Fibroblast of lung (primary cell): ENCODE measurements at regions not wholly inside any gene's neighbourhood (a gene's known extent, or its start where the extent isn't known, plus 50 kb on each side); places are given as distances from the start of the nearest gene placed in this dataset.
A peak's percentile ranks its signal among the peaks of the same experiment; 100 is the strongest.

Experiments used
- DNase-seq, 2 donors: peaks; one replicate each; pipeline versions ENCODE4 v3.0.0 to v3.0.0-alpha.2; 2010; ENCODE audit warnings: low read depth in 2 of 2
- H2AFZ ChIP-seq: 2 replicates; pipeline ENCODE4 v1.5.1; 2012; ENCODE audit warnings: low read length, control low read depth, inconsistent platforms
- H3K27ac ChIP-seq: 2 replicates; pipeline ENCODE4 v1.5.1; 2011; ENCODE audit warnings: low read length, control low read depth; ENCODE audit not compliant: insufficient read depth
- H3K27me3 ChIP-seq: 2 replicates; pipeline ENCODE4 v1.5.1; 2011; ENCODE audit warnings: mild to moderate bottlenecking, low read length; ENCODE audit not compliant: control insufficient read depth, insufficient read depth
- H3K36me3 ChIP-seq: 2 replicates; pipeline ENCODE4 v1.5.1; 2011; ENCODE audit warnings: low read length; ENCODE audit not compliant: control insufficient read depth, insufficient read depth
- H3K4me1 ChIP-seq: 2 replicates; pipeline ENCODE4 v1.5.1; 2011; ENCODE audit warnings: low read length; ENCODE audit not compliant: control insufficient read depth, insufficient read depth; ENCODE audit errors: extremely low read depth
- H3K4me2 ChIP-seq: 2 replicates; pipeline ENCODE4 v1.5.1; 2011; ENCODE audit warnings: low read length, control low read depth; ENCODE audit not compliant: insufficient read depth; ENCODE audit errors: extremely low read depth
- H3K4me3 ChIP-seq, 4 experiments: fragments of 200-600 bp in 1 of 4; sonication (generic) in 1 of 4; replicated peaks in 1 of 4; 2 replicates each; pipeline ENCODE4 v1.5.1; 2011 to 2016; ENCODE audit warnings: low read length in 4 of 4, low read depth in 3 of 4, mild to moderate bottlenecking in 3 of 4, control low read depth in 2 of 4, inconsistent platforms in 1 of 4, mixed read lengths in 1 of 4; ENCODE audit not compliant: insufficient read depth in 1 of 4; ENCODE audit errors: control extremely low read depth in 1 of 4
- H3K79me2 ChIP-seq: 2 replicates; pipeline ENCODE4 v1.5.1; 2012; ENCODE audit warnings: mild to moderate bottlenecking, low read length, inconsistent platforms; ENCODE audit not compliant: control insufficient read depth, insufficient read depth
- H3K9ac ChIP-seq: 2 replicates; pipeline ENCODE4 v1.5.1; 2011; ENCODE audit warnings: mild to moderate bottlenecking, low read length, control low read depth; ENCODE audit not compliant: insufficient read depth
- H3K9me3 ChIP-seq: 2 replicates; pipeline ENCODE4 v1.5.1; 2012; ENCODE audit warnings: low read depth, low read length; ENCODE audit not compliant: control insufficient read depth, insufficient read depth
- H4K20me1 ChIP-seq: 2 replicates; pipeline ENCODE4 v1.5.1; 2011; ENCODE audit warnings: low read length; ENCODE audit not compliant: control insufficient read depth, insufficient read depth; ENCODE audit errors: extremely low read depth
- EZH2 ChIP-seq: IDR thresholded peaks from 2 replicates; pipeline ENCODE4 v1.5.1; 2012; ENCODE audit warnings: low read length, control low read depth, mild to moderate bottlenecking; ENCODE audit errors: missing control alignments
- TF ChIP-seq, protein P1 (sequence below), 2 donors: IDR thresholded peaks in 1 of 2; conservative IDR thresholded peaks in 1 of 2; 1 replicate in 1 of 2; 2 replicates in 1 of 2; pipeline ENCODE4 v1.5.1; 2011 to 2012; ENCODE audit warnings: low read length in 2 of 2, control low read depth in 1 of 2, inconsistent platforms in 1 of 2, low read depth in 1 of 2, mild to moderate bottlenecking in 1 of 2

DNA sequence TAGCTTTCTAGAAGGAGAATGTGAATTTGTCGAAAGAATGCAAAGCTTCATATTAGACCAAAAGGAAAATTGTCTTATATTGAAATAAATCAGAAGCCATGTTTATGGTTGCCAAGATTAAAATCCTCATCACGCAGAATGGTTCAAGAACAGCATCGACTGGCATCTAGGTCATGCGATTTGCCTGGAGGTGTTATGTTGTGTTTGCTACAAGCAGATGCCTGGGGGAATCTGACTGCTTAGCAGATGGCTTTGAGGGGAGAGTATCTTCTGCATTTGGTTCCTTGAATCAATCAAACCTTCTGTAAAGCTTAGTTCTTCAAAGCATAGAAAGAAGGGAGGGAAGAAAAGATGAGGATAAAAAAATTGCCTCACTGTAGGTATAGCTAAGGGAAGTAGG lies 585.8 kb downstream of the QKI start:
- H3K27me3 ChIP-seq = no peaks in the 10 kb centered on the region
- H3K36me3 ChIP-seq = no peaks in the 10 kb centered on the region
- no peak for TF ChIP-seq EZH2
- TF ChIP-seq, protein P1, sequence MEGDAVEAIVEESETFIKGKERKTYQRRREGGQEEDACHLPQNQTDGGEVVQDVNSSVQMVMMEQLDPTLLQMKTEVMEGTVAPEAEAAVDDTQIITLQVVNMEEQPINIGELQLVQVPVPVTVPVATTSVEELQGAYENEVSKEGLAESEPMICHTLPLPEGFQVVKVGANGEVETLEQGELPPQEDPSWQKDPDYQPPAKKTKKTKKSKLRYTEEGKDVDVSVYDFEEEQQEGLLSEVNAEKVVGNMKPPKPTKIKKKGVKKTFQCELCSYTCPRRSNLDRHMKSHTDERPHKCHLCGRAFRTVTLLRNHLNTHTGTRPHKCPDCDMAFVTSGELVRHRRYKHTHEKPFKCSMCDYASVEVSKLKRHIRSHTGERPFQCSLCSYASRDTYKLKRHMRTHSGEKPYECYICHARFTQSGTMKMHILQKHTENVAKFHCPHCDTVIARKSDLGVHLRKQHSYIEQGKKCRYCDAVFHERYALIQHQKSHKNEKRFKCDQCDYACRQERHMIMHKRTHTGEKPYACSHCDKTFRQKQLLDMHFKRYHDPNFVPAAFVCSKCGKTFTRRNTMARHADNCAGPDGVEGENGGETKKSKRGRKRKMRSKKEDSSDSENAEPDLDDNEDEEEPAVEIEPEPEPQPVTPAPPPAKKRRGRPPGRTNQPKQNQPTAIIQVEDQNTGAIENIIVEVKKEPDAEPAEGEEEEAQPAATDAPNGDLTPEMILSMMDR (conservative IDR thresholded peaks at IDR 0.05 in 1 of 2, IDR thresholded peaks at IDR 0.05 in 1 of 2; ENCODE audit: low read depth in 1 of 2, low read length in 2 of 2) = no peak
- H3K9me3 ChIP-seq = no peaks in the 10 kb centered on the region
- DNase-seq = no peak
- H3K79me2 ChIP-seq = no peaks in the 10 kb centered on the region
- H3K27ac ChIP-seq = no peak overlapping the region
- no peaks in the 10 kb centered on the region for H3K4me1 ChIP-seq
- H3K9ac ChIP-seq = no peak overlapping the region
- no peak overlapping the region for H3K4me2 ChIP-seq
- no peak overlapping the region for H3K4me3 ChIP-seq
- H2AFZ ChIP-seq = no peak overlapping the region
- H4K20me1 ChIP-seq = no peaks in the 10 kb centered on the region

DNA sequence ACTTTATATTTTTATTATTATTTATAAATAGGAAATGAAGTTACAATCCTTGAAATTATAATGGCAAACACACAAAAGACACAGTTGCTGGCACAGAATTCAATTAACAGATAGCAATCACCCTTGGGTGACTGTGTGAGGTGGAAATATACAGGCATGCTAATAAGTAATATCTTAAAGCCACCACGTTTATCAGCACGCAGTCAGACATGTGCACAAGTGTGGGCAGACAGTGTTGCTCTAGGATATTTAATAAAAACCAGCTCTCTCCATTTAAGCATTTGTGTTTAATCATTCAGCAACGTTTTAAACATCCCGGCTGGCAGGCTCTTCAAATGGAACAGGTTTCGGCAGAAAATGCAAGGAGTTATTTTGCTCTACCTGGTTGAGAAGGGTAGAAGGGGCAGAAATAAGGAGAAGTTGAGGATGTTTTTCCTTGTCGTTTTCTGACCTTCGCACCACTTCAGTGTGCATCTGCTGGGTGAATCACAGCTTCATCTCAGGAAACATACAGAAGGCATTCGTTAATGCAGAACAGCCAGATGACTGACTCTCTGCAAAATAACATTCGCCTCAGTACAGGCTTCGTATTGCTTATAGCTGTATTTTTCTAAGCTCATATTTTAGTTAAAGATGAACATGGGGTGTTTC lies 585.1 kb downstream of the QKI start:
- Histone ChIP-seq H3K4me3 (no peak overlapping the region), H3K4me2 (no peak overlapping the region), H2AFZ (no peak overlapping the region), H3K79me2 (no peaks in the 10 kb centered on the region), H3K9ac (no peak overlapping the region), H4K20me1 (no peaks in the 10 kb centered on the region), H3K27me3 (no peaks in the 10 kb centered on the region), H3K4me1 (no peaks in the 10 kb centered on the region), H3K36me3 (no peaks in the 10 kb centered on the region), H3K27ac (no peak overlapping the region), H3K9me3 (no peaks in the 10 kb centered on the region)
- TF ChIP-seq, protein P1 (conservative IDR thresholded peaks at IDR 0.05 in 1 of 2, IDR thresholded peaks at IDR 0.05 in 1 of 2; ENCODE audit: low read depth in 1 of 2, low read length in 2 of 2) = no peak
- TF ChIP-seq EZH2 = no peak
- no peak for DNase-seq

DNA sequence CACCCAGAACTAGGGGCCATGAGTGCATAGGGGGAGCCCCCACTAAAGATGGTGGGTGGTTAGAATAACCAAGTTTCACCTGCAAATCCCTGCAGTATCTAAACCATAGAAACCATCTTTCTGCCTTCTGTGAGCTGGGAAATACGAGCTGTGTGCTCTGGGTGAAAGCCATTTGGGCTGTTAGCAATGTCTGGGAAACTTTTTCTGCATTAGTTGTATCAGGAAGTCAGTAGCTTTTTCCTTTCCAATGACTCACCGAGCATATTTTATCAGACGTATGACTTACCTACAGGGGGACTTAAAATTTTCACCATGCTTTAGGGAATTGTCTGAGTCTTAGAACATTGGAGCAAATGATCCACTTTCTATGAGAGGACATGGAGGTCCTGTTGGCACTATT lies 584.0 kb downstream of the QKI start:
- peak in 1 of 2 donors; percentile 52 for DNase-seq
- H3K27ac ChIP-seq = no peak overlapping the region
- H3K4me2 ChIP-seq = no peak overlapping the region
- H3K36me3 ChIP-seq = no peaks in the 10 kb centered on the region
- no peaks in the 10 kb centered on the region for H3K79me2 ChIP-seq
- H2AFZ ChIP-seq = no peak overlapping the region
- no peaks in the 10 kb centered on the region for H3K4me1 ChIP-seq
- H4K20me1 ChIP-seq = no peaks in the 10 kb centered on the region
- H3K9ac ChIP-seq = no peak overlapping the region
- TF ChIP-seq, protein P1 (conservative IDR thresholded peaks at IDR 0.05 in 1 of 2, IDR thresholded peaks at IDR 0.05 in 1 of 2; ENCODE audit: low read depth in 1 of 2, low read length in 2 of 2) = no peak
- TF ChIP-seq EZH2 = no peak
- H3K4me3 ChIP-seq = no peak overlapping the region
- no peaks in the 10 kb centered on the region for H3K27me3 ChIP-seq
- H3K9me3 ChIP-seq = no peaks in the 10 kb centered on the region
